ENCODE measurements at regions not wholly inside any gene's neighbourhood (a gene's known extent, or its start where the extent isn't known, plus 50 kb on each side); places are given as distances from the start of the nearest gene placed in this dataset.

- TF ChIP-seq, protein P1, sequence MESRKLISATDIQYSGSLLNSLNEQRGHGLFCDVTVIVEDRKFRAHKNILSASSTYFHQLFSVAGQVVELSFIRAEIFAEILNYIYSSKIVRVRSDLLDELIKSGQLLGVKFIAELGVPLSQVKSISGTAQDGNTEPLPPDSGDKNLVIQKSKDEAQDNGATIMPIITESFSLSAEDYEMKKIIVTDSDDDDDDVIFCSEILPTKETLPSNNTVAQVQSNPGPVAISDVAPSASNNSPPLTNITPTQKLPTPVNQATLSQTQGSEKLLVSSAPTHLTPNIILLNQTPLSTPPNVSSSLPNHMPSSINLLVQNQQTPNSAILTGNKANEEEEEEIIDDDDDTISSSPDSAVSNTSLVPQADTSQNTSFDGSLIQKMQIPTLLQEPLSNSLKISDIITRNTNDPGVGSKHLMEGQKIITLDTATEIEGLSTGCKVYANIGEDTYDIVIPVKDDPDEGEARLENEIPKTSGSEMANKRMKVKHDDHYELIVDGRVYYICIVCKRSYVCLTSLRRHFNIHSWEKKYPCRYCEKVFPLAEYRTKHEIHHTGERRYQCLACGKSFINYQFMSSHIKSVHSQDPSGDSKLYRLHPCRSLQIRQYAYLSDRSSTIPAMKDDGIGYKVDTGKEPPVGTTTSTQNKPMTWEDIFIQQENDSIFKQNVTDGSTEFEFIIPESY (IDR thresholded peaks at IDR 0.05) = no peak
- no peak for TF ChIP-seq TAF1 (conservative IDR thresholded peaks at IDR 0.05)
These were observed 90.6 kb upstream of the NGF start (continued) for GRCh38 chr1:115428676-115429075.

- 77% methylated on average over 2 of the region's 2 CpGs for WGBS
- H3K27me3 ChIP-seq (ENCODE audit: control insufficient read depth in 4 of 4, insufficient read depth in 4 of 4, low read length in 3 of 4) = peaks cover 0 to 8% (median 0%) of the 10 kb centered on the region in 4 donors
These were observed 90.2 kb upstream of the NGF start for GRCh38 chr1:115428256-115428655.

More at GRCh38 chr1:115428256-115428655, 90.2 kb upstream of the NGF start:
- DNase-seq (ENCODE audit: low spot score) = no peak
- Histone ChIP-seq H3K9ac (ENCODE audit: low read depth in 1 of 2, low read length in 2 of 2) (no peak overlapping the region), H3K4me1 (ENCODE audit: control insufficient read depth in 4 of 4, insufficient read depth in 4 of 4, low read length in 3 of 4) (no peaks in the 10 kb centered on the region), H3K9me3 (ENCODE audit: control insufficient read depth in 4 of 4, low read length in 3 of 4) (no peaks in the 10 kb centered on the region), H3K36me3 (ENCODE audit: control insufficient read depth in 4 of 4, insufficient read depth in 3 of 4, low read depth in 1 of 4, low read length in 3 of 4) (no peaks in the 10 kb centered on the region), H3K27ac (ENCODE audit: low read depth in 1 of 2, low read length in 2 of 2) (no peak overlapping the region), H3K4me3 (ENCODE audit: low read depth in 1 of 3, low read length in 3 of 3) (no peak overlapping the region)
- TF ChIP-seq FOXA2 (IDR thresholded peaks at IDR 0.05) (no peak), FOXA1 (IDR thresholded peaks at IDR 0.05) (no peak), RAD21 (IDR thresholded peaks at IDR 0.05) (no peak), TAF1 (conservative IDR thresholded peaks at IDR 0.05) (no peak), YY1 (IDR thresholded peaks at IDR 0.05) (no peak), MAX (IDR thresholded peaks at IDR 0.05) (no peak), ATF3 (IDR thresholded peaks at IDR 0.05) (no peak), NR2F2 (IDR thresholded peaks at IDR 0.05) (no peak), GABPA (IDR thresholded peaks at IDR 0.05 in 1 of 2, conservative IDR thresholded peaks at IDR 0.05 in 1 of 2) (no peak), RXRA (IDR thresholded peaks at IDR 0.05) (no peak), EGR1 (IDR thresholded peaks at IDR 0.05; ENCODE audit: low read depth in 2 of 2) (no peak), SP1 (IDR thresholded peaks at IDR 0.05) (no peak), HNF4A (conservative IDR thresholded peaks at IDR 0.05) (no peak), JUND (IDR thresholded peaks at IDR 0.05) (no peak), HNF4G (IDR thresholded peaks at IDR 0.05) (no peak)
- TF ChIP-seq, protein P2, sequence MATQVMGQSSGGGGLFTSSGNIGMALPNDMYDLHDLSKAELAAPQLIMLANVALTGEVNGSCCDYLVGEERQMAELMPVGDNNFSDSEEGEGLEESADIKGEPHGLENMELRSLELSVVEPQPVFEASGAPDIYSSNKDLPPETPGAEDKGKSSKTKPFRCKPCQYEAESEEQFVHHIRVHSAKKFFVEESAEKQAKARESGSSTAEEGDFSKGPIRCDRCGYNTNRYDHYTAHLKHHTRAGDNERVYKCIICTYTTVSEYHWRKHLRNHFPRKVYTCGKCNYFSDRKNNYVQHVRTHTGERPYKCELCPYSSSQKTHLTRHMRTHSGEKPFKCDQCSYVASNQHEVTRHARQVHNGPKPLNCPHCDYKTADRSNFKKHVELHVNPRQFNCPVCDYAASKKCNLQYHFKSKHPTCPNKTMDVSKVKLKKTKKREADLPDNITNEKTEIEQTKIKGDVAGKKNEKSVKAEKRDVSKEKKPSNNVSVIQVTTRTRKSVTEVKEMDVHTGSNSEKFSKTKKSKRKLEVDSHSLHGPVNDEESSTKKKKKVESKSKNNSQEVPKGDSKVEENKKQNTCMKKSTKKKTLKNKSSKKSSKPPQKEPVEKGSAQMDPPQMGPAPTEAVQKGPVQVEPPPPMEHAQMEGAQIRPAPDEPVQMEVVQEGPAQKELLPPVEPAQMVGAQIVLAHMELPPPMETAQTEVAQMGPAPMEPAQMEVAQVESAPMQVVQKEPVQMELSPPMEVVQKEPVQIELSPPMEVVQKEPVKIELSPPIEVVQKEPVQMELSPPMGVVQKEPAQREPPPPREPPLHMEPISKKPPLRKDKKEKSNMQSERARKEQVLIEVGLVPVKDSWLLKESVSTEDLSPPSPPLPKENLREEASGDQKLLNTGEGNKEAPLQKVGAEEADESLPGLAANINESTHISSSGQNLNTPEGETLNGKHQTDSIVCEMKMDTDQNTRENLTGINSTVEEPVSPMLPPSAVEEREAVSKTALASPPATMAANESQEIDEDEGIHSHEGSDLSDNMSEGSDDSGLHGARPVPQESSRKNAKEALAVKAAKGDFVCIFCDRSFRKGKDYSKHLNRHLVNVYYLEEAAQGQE (IDR thresholded peaks at IDR 0.05) = no peak
- TF ChIP-seq, protein P1 (IDR thresholded peaks at IDR 0.05) = no peak
- TF ChIP-seq, protein P3, sequence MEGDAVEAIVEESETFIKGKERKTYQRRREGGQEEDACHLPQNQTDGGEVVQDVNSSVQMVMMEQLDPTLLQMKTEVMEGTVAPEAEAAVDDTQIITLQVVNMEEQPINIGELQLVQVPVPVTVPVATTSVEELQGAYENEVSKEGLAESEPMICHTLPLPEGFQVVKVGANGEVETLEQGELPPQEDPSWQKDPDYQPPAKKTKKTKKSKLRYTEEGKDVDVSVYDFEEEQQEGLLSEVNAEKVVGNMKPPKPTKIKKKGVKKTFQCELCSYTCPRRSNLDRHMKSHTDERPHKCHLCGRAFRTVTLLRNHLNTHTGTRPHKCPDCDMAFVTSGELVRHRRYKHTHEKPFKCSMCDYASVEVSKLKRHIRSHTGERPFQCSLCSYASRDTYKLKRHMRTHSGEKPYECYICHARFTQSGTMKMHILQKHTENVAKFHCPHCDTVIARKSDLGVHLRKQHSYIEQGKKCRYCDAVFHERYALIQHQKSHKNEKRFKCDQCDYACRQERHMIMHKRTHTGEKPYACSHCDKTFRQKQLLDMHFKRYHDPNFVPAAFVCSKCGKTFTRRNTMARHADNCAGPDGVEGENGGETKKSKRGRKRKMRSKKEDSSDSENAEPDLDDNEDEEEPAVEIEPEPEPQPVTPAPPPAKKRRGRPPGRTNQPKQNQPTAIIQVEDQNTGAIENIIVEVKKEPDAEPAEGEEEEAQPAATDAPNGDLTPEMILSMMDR (IDR thresholded peaks at IDR 0.05; ENCODE audit: low read depth, low read length, missing input control) = no peak

All from liver (tissue), 8 donors.